RPMI7951 (cell line): ENCODE measurements at regions not wholly inside any gene's neighbourhood (a gene's known extent, or its start where the extent isn't known, plus 50 kb on each side); places are given as distances from the start of the nearest gene placed in this dataset.
A peak's percentile ranks its signal among the peaks of the same experiment; 100 is the strongest.

Experiments
- DNase-seq: peaks from one replicate; pipeline ENCODE4 v3.0.0-alpha.2; 2012; ENCODE audit warnings: low read depth

DNA sequence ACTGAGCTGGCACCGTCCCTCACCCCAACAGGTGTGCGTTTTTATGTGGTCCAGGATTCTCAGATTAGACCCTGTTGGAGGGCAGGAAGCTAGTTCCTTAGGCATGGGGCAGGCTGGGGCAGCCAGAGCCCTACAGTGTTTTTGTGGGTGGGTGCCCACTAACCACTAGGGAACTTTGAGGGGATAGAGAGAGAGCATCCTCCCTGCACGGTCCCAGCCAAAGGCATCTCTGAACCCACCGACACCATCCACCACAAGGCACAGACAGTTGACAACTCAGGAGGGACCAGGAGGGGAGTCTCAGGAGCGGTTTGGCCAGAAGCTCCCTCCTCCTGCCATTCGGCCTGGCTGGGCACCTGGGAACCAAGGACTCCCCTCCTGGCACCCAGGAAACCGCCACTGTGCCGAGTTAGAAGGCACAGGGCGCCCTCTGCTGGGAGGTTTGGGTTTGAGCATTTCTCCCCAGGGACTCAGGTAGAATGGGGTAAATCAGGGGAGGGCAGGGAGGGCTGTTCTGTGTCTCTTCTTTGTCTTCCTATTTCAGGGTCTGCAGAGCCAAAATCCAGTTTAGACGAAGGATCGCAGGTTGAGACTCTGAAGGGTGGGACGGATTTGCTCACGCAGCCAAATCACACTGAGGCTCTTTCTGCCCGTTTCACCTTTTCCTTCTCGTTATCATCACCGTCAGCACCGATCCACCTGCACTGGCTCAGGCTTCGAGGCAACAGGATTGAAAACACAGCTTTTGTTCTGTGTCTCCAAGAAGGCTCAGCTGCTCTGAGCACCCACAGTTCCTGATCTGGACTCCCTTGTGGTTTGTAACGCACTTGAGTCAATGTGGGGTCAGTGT, 84.8 kb upstream of the COL13A1 start:
- DNase-seq, result peak; percentile 43

DNA sequence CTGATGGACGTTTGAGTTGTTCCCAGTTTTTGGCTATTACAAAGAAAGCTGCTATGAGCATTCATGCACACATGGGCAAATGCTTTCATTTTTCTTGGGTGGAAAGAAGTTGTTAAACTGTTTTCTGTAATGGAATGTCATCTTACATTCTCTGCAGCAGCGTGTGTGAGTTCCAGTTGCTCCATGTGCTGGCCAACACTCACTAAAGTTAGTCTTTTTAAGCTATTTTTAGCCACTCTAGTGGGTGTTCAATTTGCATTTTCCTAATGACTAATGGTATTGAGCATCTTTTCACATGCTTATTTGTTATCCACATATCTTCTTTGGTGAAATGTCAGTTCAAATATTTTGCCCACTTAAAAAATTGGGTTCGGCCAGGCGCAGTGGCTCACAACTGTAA, 82.8 kb upstream of the COL13A1 start:
- DNase-seq, result no peak

DNA sequence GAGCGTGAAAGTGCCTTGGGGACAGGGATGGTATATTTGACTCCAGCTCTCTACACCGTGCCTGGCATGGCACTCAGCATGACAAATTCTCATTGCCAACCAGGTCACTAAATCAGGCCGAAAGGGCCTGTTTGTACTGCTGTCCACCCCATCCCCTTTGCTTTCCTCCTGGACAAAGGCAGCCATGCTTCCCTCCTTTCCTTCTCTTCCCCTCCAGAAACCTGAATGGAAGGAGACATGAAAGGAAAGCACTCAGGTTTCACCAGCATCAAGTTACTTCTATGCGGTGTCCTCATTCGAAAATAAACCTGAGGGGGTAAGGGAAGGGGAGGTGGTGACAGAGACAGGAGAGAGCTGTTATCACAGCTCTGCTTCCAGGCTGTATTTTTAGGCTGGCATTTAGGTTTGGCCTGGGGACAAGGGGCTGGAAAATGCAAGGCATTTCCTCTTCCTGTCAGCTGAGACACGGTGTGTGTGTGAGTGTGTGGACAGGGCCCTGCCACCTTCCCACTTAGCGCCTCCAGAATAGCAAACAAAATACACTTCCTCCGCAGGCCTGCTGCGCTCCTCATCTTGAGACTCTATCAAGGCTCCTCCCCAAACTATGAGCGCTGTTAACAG, 79.9 kb upstream of the COL13A1 start:
- peak; percentile 64 for DNase-seq

DNA sequence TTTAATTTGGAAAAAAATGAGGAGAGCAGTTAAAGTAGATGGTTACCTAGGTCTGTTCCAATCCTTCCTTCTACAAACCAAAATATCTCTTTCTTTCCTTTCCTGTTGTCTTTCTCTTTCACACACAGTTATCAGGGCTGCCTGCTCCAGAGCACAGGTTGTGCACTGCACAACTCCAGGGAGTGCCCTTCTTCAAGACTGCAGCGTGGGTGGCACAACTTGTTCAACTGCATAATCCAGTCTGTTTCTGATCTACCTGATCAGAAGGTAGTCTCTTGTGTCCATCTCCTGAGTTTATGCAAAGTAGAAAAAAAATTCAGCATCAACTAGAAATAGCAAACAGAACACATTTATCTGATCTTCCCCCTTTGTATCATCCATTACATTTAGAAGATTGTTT, 78.1 kb upstream of the COL13A1 start:
- DNase-seq, result no peak

DNA sequence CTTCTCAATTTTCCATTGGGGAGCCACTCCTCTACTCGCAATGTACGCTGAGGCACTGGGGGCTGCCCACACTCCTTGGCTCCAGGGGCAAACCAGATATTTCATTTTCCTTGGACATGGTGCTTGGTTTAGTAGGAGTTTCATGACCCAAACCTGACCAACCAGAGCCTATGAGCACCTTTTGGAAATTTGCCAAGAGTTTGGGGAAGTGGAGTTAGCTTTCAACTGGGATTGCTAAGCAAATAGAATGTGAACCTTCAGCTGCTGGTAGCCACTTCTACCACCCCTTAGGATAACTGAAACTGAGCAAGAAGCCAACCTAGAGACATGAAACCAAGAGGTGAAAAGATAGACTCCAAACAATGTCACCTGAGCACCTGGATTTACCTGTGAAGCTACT, 74.9 kb upstream of the COL13A1 start:
- DNase-seq, result no peak

DNA sequence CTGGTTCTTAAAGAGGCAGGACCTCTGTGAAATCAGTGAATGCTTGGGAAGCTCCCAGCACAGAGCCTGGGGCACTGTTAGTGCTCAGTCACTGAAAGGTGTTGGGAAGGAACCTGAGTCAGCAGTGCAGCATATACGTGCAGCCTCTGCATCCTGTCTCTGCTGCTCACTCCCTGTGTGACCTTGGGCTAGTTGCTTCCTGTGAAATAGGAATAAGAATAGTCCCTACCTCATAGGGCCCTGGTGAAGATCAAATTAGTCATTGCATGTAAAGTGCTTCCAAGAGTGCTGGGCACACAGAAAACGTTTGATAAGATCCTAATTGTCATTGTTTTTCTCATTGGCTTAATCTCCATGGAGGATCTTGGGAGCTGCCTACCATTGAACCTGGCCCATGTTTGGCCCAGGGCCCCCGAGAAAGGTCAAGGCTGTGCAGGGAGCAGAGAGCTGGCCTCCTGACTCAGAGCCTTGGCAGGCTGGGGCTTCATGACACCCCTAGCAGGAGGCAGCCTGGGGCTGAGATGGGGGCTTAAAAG, 73.3 kb upstream of the COL13A1 start:
- DNase-seq, result peak; percentile 95

DNA sequence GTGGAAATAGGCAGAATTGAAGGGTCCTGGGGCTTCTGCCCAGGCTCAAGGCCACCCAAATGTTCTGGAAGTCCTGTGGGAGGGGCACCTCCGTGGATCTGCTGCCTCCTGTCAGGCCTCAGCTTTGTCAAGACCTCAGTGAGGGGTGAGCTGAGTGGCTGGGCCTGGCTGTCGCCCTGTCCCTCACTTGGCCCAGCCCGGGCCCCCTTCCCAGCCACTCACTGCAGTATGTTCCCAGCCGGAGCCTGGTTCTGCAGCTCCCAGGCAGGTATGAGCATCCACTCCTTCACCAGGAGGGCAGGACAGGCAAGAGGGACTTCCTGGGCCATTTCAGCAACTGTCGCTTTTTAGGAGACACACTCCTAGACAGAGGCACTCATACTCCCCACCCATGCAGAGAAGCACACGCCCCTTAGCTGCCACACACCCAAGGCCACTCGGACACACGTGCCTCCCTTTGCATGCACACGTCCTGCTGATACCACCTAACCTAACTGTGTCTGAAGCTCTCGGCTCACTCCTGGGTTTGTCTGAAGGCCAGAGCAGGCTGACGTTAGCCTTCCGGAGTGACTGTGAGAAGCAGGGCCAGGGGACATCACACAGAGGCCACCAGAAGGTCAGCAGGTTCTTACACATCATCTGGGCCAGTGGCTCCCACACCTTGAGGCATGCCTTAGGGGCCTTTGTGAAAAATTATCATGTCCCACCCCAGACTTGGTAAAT, 72.2 kb upstream of the COL13A1 start:
- no peak for DNase-seq

DNA sequence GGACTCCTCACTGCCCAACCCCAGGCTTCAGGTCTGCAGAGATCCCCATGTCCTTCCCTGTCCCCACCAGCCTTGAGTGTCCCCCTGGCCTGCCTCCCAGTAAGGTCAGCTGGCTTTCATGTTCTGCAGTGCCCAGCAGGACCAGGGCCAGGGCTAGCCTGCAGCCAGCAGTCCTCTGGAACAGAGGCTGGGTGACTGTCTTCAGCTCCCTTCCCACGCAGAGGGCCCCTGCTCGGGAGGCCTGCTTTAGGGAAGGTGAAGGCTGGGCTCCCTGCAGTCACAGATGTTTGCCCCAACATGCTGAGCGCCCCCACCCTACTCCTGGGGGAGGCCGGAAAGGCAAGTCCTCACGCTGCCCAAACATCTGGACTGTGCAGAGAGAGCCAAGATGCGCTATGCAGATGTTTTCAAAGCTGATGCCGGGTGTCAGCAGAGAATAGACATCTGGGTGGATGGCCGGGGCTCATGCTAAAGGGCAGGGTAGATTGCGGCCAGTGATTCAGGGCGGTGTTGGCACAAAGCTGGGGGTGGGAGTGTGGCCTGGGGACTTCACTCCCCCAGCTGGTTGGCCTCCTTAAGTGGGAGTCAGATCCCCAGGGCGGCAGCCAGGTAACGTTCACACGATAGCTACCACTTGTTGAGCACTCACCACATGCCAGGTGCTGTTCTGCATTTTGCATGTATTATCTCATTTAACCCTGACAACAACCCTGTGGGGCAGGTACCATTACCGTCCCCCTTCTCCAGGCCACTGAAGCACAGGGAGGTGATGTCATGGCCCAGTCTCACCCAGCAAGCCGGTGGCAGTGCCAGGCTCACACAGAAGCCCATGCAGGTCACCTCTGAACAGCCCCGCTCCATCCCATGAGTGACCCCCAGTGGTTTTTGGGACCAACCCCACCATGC, 71.2 kb upstream of the COL13A1 start:
- DNase-seq, result peak; percentile 68

DNA sequence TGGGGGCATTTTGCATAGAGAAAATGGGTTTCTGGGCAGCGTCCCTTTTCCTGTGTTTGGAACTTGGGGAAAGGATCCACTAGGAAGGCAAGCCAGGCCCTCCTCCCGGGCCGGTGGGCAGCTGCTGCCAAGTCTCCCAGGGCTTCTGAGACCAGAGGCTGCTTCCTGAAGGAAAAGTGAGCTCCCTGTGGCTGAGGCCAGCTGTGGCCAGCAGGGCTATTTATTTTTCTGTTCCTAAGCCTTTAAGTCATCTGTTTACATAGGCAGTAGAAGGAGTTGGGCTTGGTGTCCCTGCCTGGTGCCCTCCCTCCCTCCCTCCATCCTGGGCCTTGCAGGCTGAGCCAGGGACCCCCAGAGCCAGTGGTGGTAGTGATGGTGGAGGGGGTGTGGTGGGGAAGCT, 70.5 kb upstream of the COL13A1 start:
- DNase-seq, result peak; percentile 75

DNA sequence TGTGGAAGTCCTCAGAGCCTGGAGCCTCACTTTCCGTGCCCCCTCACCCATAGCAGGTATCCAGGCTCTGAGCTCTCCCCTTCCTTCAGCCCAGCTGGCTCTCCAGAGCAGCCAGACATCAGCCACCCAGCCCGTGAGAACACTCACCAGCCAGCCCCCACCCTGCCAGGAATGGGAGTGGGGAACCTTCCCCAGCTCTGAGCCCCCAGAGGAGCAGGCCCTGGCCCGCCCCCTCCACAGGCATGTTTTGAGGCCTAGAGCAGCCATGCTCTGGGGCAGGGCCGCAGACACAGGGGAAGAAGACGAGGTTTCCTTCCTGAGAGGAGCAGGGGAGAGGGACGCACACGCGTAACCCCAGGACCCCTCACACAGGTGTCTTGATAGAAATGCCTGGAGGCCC, 70.0 kb upstream of the COL13A1 start:
- no peak for DNase-seq

DNA sequence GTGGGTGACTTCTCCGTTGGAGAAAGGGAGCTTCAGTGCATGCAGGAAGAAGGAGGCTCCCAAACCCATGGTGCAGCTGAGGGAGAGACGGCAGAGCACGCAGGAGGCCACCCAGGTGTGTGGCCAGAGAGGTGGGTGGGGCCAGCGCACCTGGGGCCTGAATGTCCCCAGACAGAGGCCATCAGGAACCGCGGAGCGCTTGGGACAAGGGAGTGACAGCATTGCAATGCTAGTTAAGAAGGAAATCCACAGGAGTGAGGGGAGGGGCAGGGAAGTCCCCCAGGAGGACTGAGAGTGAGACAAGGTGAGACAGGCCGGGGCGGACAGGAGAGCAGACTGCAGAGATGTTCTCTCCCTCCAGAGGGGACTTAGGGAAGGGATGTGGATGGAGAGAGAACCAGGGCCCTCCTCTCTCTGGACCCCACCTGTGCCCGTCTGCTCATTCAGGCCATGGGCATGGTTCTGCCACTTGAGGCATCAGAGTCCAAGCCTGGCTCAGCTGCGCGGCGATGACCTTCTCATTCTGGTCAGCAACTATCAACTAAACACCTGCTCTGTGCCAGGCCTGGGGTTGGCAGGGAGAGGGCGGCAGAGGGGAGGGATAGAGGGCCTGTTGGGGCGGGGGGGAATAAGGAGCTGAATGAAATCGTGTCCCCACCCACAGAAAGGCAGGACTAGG, 69.4 kb upstream of the COL13A1 start:
- no peak for DNase-seq

DNA sequence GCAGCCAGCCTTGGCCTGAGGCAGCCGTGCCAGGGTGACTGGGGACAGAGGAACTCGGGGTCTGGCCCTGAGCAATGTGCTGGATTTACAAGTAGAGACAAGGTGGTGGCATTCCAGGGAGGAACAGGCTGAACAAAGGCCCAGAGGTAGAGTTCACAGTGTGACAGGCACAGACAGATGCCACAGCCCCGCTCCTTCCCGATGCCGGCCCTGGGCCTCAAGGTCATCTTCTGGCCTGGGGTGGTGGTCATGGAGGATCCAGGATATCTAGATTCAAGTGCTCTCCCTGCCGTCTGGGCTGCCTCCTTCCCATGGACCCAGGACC, 68.9 kb upstream of the COL13A1 start:
- DNase-seq, result no peak

DNA sequence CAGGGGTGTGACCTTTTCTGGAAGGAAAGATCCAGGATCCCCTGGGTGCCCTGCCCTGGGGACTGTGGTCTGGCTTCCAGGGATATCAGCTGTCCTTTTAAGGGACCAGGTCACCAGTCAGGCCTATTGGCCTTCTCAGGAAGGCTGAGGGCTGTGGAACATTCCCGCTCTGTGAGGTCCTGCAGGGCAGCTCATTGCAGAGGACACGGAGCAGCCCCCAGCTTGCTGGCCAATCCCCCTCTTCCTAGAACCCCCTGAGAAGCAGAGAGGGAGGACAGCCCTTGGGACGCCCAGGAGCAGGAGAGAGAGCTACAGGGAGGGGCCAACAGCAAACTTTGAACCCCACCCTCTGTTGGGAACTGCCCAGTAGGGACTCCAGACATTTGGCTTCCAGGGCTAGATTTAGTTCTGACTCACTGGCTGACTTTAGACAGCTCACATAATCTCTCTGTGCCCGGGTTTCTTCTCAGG, 67.9 kb upstream of the COL13A1 start:
- DNase-seq, result peak; percentile 83

DNA sequence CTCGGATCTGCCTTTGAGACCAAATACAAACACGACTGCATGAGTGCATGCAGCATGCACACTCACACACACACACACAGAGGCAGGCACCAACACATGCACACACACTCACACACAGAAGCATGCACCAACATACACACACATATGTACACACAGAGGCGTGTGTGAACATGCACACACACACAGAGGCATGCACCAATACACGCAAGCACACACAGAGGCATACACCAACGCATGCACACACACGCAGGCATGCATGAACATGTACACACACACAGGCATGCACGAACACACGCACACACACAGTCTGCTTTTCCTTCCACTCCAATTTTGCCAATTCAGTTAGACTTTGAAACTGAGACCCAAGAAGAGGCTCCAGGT, 67.3 kb upstream of the COL13A1 start:
- no peak for DNase-seq

DNA sequence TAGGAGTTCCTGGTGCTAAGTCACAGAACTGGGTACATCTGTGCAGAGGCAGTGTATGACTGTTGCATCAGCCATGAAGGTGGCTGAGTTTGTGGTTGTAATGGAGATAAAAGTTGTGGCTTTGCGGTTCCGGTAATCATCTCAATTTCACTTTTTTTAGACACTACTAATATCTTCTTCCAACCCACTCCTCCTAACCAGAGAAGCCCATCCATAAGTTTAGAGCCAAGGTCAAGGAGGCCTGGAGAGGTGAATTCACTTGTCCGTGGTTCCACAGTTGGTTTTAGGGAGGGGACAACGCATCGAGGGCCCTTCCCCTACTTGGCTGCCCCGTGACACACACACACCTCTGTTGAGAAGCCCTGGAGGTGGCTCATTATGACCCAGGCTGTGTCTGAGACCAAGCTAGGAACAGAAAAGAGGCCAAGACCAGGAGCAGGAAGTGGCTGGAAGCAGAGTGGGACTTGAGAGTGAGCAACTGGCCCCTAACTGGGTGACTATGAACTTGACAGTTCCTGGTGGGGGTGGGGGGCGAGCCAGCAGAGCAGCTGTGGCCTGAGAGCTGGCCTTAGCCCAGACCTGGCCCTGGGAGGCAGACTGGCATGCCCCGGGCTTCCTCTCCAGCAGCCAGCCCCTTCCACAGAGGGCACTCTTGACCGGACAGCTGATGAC, 66.8 kb upstream of the COL13A1 start:
- DNase-seq, result peak; percentile 84

DNA sequence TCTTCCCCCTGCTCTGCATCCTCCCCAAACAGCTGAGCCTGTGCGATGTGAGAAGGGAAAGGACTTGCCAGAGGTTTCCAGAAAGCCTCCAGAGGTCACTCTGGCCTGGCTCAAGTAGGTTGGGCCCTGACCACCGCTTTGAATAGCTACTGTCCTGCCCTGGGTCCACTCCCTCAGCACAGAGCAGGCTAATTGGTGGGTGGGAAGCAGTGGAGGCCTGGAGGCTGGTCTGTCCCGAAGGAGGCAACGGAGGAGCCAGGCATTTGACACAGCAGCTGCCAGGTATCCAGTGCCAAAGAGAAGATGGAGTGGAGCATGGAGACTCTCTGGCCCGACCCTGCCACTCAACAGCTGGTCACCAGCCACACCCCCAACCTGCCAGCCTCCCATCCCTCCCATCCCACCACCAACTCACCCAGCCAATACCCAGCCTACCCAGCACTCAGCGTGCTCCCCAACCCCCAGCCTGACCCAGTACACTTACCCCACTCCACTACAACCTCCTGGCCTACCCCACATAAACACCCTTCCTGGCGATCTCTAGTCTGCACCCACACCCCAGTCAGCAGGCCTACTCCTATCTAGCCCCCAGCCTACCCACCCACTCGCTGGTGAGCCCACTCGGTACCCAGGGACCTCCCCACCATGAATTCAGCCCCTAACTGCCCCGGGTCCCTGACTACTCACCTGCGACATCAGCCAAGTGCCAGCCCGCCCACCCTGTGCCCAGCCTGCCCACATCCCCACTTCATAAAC, 64.6 kb upstream of the COL13A1 start:
- DNase-seq, result no peak

DNA sequence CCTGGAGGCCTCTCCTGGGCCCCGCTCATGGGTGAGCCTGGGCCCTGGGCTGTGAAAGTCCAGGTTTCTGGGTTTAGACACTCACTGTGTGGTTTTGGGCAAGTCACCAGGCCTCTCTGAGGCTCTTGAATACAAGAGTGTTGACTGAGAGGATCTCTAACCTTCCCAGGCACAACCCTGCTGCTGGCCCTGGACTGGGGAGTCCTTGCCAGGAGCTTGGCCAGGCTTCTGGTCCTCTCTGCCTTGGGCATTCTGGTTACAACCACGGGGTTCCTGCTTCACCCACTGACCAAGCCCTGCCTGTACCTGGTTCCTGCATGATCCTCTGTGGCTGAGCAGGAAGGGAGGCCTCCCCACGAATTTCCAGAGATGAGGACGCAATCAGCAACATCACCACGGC, 63.6 kb upstream of the COL13A1 start:
- DNase-seq, result no peak

DNA sequence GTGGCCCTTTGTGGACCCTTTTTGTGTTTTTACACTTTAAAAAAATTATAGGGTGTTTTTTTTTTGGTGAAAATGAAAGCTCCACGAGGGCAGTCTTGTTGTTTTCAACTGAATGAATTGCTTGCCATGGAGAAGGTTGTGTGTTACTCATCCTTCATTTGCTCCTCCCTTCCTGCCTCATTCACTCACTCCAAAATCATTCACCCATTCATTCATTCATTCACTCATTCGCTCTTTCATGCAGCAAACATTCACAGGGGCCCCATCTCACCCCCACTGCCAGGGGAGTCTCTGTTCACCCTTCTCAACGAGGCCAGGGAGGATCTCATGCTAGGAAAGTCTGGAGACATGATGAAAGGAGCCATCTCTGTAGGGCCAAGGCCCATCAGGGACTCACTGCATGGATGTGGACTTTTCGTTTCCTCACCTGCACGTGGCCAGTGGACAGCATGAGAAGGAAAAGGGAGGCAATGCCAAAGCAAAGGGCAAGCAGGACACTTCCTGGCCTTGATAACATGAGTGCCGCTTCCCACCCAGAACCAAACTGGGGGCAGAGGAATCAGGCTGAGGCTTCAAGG, 62.8 kb upstream of the COL13A1 start:
- no peak for DNase-seq

DNA sequence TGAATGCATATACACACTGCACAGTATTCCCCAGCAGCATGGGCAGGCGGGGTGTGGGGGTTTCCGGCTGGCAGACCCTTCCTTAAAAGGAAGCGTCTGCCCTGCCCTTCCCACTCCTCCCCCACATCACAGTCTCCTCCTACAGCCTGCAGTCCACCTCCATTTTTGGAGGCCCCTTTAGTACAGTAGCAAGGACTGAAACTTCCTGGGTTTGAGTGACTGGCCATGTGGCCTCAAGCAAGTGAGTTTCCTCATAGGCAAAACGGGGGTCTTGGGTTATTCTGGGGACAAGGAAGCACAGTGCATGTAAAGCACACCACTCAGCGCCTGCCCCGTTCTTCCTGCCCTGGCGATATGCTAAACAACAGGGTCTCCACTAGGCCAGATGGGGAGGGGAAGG, 62.1 kb upstream of the COL13A1 start:
- DNase-seq, result no peak
